Fibroblast of the aortic adventitia (primary cell): ENCODE measurements at regions not wholly inside any gene's neighbourhood (a gene's known extent, or its start where the extent isn't known, plus 50 kb on each side); places are given as distances from the start of the nearest gene placed in this dataset.

Experiments
- DNase-seq: peaks from one replicate; pipeline ENCODE4 v3.0.0-alpha.2; 2010; ENCODE audit warnings: low read depth
- H3K4me3 ChIP-seq: 2 replicates; pipeline ENCODE4 v1.5.1; 2011; ENCODE audit warnings: low read depth, mild to moderate bottlenecking, control low read depth, low read length, moderate library complexity
- TF ChIP-seq, protein P1 (sequence below): IDR thresholded peaks from 2 replicates; pipeline ENCODE4 v1.5.1; 2011; ENCODE audit warnings: mild to moderate bottlenecking, low read length, control low read depth, inconsistent platforms; ENCODE audit not compliant: insufficient read depth

DNA sequence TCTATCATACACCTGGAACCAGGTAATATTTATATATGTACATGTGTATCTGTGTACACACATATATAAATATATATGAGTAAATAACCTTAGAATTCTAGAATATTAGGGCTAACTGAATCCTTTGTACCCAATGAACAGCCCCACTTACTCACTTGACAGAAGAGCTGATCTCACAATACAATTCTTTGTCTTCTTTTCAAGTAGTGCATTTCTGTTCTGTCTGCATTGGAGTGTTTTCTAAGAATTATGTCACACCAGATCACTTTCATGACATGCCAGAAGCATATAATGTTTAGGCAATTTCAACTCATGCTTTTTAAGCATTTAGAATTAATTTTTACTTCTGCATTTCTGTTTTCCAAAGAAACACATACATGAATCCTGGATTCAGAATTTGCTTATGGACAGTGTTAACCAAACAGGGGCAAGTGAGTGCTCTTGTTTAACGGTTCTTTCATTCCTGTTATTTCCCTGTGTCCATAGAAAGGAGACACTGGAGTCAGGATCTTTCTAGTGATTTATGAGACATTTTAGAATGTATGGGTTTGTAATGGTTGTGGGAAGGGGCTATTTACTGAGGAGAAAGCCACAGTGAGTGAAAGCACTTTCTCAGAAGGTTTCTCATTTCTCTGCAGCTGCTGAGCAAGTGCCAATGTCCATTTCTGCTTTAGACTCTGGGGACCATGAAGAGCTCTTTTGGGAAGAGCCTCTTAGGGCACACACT is 123.2 kb downstream of the RMI1 start:
- TF ChIP-seq, protein P1, sequence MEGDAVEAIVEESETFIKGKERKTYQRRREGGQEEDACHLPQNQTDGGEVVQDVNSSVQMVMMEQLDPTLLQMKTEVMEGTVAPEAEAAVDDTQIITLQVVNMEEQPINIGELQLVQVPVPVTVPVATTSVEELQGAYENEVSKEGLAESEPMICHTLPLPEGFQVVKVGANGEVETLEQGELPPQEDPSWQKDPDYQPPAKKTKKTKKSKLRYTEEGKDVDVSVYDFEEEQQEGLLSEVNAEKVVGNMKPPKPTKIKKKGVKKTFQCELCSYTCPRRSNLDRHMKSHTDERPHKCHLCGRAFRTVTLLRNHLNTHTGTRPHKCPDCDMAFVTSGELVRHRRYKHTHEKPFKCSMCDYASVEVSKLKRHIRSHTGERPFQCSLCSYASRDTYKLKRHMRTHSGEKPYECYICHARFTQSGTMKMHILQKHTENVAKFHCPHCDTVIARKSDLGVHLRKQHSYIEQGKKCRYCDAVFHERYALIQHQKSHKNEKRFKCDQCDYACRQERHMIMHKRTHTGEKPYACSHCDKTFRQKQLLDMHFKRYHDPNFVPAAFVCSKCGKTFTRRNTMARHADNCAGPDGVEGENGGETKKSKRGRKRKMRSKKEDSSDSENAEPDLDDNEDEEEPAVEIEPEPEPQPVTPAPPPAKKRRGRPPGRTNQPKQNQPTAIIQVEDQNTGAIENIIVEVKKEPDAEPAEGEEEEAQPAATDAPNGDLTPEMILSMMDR = no peak
- DNase-seq = no peak
- no peak overlapping the region for H3K4me3 ChIP-seq

DNA sequence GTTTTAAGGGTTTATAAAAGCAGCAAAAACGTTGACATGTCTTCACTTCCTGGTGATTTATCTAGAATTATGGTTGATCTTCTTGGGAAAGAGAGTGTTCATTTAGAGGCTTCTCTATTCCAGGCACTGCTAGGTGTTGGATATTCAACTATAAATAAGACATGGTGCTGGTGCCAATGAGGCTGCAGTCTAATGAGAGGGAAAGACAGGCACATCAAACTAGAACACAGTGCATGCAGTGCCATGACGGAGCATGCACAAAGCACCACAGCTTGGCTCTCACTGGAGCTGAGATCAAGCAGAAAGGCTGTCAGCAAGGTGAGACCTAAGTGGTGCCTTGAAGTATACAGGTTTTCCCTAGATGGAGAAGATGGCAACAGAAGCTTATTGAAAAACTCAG is 126.5 kb downstream of the RMI1 start:
- H3K4me3 ChIP-seq = no peak overlapping the region
- TF ChIP-seq, protein P1 = no peak
- no peak for DNase-seq

DNA sequence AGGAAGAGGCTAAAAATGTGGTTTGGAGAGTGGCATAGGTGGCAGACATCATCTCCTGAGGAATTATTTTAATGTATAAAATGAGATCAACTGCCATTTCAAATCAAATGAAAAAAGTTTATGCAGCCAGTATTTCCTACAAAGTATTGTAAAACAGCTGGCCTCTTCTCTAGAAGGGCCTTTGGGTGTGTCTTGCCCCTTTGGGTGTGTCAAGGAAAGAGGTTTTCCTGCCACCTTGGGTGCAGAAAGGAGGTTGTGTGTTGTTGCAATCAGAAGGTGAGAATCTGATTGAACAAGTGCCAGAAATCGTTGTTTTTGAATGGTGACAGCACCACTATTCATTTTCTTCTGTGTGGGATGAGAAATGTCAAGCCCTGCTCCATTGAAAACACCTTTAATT is 127.4 kb downstream of the RMI1 start:
- no peak overlapping the region for H3K4me3 ChIP-seq
- no peak for DNase-seq
- TF ChIP-seq, protein P1 = no peak

DNA sequence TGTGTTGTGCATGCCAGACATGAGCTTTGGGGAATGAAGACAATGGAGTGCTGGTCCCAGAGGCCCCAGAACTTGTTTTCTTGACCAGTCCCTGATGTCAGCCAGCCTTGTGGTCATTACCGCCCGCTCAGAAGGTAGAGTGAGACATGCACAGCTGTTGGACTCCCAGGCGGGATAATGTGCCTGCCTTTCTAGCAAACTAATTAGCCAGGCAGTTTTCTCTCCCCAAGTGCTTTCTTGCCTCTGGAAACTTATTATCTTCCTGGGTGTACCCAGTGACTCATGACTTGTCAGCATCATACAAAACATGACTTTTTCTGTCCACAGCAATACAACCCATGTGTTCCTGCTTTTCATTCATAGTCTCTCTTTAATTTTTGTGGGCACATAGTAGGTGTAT is 131.1 kb downstream of the RMI1 start:
- peak; percentile 4 for DNase-seq

DNA sequence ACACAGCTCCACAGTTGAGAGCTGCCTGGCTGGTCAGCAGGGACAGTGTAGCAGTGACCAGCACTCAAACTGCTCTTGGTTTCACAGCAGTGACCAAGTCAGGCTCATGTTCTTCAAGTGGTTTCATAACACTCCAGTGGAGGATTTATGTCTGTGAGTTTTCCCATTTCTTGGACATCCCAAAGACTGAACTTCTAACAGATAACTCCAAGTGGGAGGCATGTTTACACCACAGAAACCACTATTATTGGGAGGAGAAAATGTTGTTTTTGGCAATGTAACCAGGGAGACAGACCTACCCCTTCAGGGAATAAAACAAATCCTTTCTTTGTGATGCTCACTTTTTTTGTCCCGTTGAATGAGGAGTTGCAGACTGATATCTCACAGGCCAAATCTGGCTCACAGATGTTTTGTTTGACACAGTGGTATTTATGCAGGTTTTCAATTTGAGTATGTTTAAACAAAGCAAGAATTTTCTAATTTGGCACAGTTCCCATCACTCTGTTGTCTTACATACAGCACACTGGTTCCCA is 141.5 kb downstream of the RMI1 start:
- TF ChIP-seq, protein P1 = no peak
- peak; percentile 12 for DNase-seq
- no peak overlapping the region for H3K4me3 ChIP-seq

More for the DNA sequence above, 131.1 kb downstream of the RMI1 start:
- H3K4me3 ChIP-seq = no peak overlapping the region
- TF ChIP-seq, protein P1 = no peak

DNA sequence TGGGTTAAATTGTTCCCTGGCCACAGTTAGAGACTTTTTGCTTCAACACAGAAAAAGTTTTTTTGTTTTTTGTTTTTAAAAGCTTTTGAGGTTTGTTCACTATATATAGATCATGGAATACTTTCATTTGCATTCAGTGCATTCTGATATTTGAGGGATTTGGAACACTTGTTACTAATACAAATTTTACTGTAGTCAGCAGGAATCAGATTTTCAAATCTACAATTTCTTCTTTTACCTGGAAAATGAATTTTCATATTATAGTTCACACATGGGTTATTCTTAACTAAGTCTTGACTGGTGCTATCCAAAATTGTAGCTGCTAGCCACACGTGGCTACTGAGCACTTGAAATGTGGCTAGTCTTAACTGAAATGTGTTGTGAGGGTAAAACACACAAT is 142.0 kb downstream of the RMI1 start:
- no peak overlapping the region for H3K4me3 ChIP-seq
- TF ChIP-seq, protein P1 = no peak
- no peak for DNase-seq
